HepG2 (cell line): ENCODE measurements at regions not wholly inside any gene's neighbourhood (a gene's known extent, or its start where the extent isn't known, plus 50 kb on each side); places are given as distances from the start of the nearest gene placed in this dataset.

Source experiments
- ELF3 ChIP-seq: IDR thresholded peaks from 2 replicates; pipeline ENCODE4 v1.6.1; 2016; ENCODE audit warnings: missing genetic modification reagents, missing compliant biosample characterization
- FOXA3 ChIP-seq: IDR thresholded peaks from 2 replicates; pipeline ENCODE4 v1.6.1; 2016; ENCODE audit warnings: missing genetic modification reagents, missing compliant biosample characterization
- HES4 ChIP-seq: sonication (generic); formaldehyde crosslinking; IDR thresholded peaks from 2 replicates; pipeline ENCODE4 v1.9.0; 2021; ENCODE audit warnings: mild to moderate bottlenecking, missing genetic modification reagents, borderline replicate concordance
- LCORL ChIP-seq, 2 experiments: fragments of 450-650 bp in 1 of 2; sonication (generic) in 1 of 2; formaldehyde crosslinking in 1 of 2; IDR thresholded peaks; 2 replicates each; pipeline versions ENCODE4 v1.5.0 to v1.6.1; 2017 to 2020; ENCODE audit warnings: antibody characterized with exemption in 1 of 2, missing genetic modification reagents in 1 of 2
- NCOA5 ChIP-seq: sonication (generic); formaldehyde crosslinking; IDR thresholded peaks from 2 replicates; pipeline ENCODE4 v1.4.0; 2020; ENCODE audit warnings: missing genetic modification reagents
- RARA ChIP-seq: IDR thresholded peaks from 2 replicates; pipeline ENCODE4 v1.6.1; 2016; ENCODE audit warnings: missing genetic modification reagents, missing compliant biosample characterization
- ZBTB3 ChIP-seq: sonication (generic); formaldehyde crosslinking; IDR thresholded peaks from 2 replicates; pipeline ENCODE4 v1.4.0; 2020; ENCODE audit warnings: low read depth, mild to moderate bottlenecking, moderate library complexity, missing genetic modification reagents, borderline replicate concordance
- TF ChIP-seq, protein P1 (sequence below): IDR thresholded peaks from 2 replicates; pipeline ENCODE4 v1.4.0; 2020; ENCODE audit warnings: mild to moderate bottlenecking, missing genetic modification reagents
- TF ChIP-seq, protein P2 (sequence below): sonication (generic); formaldehyde crosslinking; IDR thresholded peaks from 2 replicates; pipeline ENCODE4 v1.4.0; 2020; ENCODE audit warnings: missing genetic modification reagents, borderline replicate concordance
- TF ChIP-seq, protein P3 (sequence below): sonication (generic); formaldehyde crosslinking; IDR thresholded peaks from 2 replicates; pipeline ENCODE4 v1.8.0; 2022; ENCODE audit warnings: missing genetic modification reagents, mild to moderate bottlenecking, moderate library complexity, borderline replicate concordance
- TF ChIP-seq, protein P4 (sequence below), 2 experiments: sonication (generic) in 1 of 2; formaldehyde crosslinking in 1 of 2; IDR thresholded peaks; 2 replicates each; pipeline versions ENCODE4 v1.4.0 to v1.6.1; 2016 to 2020; ENCODE audit warnings: borderline replicate concordance in 1 of 2, low read depth in 1 of 2, mild to moderate bottlenecking in 1 of 2, missing genetic modification reagents in 1 of 2

DNA sequence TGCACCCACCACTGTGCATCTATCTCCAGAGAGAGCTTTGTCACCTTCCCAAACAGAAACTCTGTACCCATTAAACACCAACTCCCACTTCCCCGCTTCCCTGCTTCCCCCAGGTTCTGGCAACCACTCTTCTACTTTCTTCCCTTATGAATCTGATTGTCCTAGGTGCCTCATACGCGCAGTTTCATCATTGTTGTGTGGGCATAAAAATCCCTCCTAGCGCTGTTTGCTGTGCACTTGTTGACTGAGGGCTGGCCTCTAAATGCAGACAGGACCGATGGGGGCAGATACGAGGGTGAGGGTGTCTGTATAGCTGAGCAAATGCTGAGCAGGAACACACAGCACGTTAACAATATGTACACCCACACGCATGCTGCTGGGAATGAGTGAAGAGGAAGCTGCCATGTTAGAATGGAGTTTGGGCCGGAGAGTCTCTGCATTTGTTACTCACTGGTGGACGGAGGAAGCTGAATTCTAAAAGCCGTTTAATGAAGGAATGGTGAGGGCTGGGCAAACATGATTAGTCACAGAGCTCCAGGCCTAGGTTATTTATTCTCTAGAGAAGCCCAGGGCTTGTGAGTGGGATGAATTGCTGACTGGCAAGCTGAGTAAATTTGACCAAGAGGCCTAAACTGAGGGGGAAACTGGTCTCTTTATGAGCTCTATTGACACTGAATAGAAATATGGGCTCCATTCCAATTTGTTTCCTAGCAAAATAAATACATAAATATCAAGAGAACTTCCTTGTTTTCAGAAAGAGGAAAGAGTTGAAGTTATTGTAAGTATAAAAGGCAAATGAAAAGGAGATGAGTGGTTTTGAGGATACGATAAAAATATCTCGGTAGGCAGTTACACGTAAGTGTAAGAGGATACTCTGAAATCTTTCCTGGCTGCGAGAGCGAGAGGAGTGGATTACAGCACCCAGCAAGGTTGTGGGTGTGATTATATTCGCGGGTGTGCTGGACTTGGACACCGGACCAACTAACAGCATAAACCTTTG lies 95.9 kb upstream of the RPS6KA3 start (continued):
- TF ChIP-seq, protein P1, sequence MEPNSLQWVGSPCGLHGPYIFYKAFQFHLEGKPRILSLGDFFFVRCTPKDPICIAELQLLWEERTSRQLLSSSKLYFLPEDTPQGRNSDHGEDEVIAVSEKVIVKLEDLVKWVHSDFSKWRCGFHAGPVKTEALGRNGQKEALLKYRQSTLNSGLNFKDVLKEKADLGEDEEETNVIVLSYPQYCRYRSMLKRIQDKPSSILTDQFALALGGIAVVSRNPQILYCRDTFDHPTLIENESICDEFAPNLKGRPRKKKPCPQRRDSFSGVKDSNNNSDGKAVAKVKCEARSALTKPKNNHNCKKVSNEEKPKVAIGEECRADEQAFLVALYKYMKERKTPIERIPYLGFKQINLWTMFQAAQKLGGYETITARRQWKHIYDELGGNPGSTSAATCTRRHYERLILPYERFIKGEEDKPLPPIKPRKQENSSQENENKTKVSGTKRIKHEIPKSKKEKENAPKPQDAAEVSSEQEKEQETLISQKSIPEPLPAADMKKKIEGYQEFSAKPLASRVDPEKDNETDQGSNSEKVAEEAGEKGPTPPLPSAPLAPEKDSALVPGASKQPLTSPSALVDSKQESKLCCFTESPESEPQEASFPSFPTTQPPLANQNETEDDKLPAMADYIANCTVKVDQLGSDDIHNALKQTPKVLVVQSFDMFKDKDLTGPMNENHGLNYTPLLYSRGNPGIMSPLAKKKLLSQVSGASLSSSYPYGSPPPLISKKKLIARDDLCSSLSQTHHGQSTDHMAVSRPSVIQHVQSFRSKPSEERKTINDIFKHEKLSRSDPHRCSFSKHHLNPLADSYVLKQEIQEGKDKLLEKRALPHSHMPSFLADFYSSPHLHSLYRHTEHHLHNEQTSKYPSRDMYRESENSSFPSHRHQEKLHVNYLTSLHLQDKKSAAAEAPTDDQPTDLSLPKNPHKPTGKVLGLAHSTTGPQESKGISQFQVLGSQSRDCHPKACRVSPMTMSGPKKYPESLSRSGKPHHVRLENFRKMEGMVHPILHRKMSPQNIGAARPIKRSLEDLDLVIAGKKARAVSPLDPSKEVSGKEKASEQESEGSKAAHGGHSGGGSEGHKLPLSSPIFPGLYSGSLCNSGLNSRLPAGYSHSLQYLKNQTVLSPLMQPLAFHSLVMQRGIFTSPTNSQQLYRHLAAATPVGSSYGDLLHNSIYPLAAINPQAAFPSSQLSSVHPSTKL (CRISPR knock-in tag): peak; percentile 68
- no peak for TF ChIP-seq HES4
- no peak for TF ChIP-seq NCOA5
- TF ChIP-seq, protein P2, sequence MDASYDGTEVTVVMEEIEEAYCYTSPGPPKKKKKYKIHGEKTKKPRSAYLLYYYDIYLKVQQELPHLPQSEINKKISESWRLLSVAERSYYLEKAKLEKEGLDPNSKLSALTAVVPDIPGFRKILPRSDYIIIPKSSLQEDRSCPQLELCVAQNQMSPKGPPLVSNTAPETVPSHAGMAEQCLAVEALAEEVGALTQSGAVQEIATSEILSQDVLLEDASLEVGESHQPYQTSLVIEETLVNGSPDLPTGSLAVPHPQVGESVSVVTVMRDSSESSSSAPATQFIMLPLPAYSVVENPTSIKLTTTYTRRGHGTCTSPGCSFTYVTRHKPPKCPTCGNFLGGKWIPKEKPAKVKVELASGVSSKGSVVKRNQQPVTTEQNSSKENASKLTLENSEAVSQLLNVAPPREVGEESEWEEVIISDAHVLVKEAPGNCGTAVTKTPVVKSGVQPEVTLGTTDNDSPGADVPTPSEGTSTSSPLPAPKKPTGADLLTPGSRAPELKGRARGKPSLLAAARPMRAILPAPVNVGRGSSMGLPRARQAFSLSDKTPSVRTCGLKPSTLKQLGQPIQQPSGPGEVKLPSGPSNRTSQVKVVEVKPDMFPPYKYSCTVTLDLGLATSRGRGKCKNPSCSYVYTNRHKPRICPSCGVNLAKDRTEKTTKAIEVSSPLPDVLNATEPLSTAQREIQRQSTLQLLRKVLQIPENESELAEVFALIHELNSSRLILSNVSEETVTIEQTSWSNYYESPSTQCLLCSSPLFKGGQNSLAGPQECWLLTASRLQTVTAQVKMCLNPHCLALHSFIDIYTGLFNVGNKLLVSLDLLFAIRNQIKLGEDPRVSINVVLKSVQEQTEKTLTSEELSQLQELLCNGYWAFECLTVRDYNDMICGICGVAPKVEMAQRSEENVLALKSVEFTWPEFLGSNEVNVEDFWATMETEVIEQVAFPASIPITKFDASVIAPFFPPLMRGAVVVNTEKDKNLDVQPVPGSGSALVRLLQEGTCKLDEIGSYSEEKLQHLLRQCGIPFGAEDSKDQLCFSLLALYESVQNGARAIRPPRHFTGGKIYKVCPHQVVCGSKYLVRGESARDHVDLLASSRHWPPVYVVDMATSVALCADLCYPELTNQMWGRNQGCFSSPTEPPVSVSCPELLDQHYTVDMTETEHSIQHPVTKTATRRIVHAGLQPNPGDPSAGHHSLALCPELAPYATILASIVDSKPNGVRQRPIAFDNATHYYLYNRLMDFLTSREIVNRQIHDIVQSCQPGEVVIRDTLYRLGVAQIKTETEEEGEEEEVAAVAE (CRISPR knock-in tag): no peak
- no peak for TF ChIP-seq ZBTB3
- TF ChIP-seq LCORL (IDR thresholded peaks at IDR 0.05): no peak
- TF ChIP-seq LCORL (CRISPR knock-in tag; IDR thresholded peaks at IDR 0.05): peak; percentile 67
- TF ChIP-seq FOXA3: peak; percentile 66
- TF ChIP-seq RARA (CRISPR knock-in tag): peak; percentile 49
- TF ChIP-seq, protein P3, sequence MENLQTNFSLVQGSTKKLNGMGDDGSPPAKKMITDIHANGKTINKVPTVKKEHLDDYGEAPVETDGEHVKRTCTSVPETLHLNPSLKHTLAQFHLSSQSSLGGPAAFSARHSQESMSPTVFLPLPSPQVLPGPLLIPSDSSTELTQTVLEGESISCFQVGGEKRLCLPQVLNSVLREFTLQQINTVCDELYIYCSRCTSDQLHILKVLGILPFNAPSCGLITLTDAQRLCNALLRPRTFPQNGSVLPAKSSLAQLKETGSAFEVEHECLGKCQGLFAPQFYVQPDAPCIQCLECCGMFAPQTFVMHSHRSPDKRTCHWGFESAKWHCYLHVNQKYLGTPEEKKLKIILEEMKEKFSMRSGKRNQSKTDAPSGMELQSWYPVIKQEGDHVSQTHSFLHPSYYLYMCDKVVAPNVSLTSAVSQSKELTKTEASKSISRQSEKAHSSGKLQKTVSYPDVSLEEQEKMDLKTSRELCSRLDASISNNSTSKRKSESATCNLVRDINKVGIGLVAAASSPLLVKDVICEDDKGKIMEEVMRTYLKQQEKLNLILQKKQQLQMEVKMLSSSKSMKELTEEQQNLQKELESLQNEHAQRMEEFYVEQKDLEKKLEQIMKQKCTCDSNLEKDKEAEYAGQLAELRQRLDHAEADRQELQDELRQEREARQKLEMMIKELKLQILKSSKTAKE (CRISPR knock-in tag): no peak
- TF ChIP-seq ELF3 (CRISPR knock-in tag): peak; percentile 66
- TF ChIP-seq, protein P4, sequence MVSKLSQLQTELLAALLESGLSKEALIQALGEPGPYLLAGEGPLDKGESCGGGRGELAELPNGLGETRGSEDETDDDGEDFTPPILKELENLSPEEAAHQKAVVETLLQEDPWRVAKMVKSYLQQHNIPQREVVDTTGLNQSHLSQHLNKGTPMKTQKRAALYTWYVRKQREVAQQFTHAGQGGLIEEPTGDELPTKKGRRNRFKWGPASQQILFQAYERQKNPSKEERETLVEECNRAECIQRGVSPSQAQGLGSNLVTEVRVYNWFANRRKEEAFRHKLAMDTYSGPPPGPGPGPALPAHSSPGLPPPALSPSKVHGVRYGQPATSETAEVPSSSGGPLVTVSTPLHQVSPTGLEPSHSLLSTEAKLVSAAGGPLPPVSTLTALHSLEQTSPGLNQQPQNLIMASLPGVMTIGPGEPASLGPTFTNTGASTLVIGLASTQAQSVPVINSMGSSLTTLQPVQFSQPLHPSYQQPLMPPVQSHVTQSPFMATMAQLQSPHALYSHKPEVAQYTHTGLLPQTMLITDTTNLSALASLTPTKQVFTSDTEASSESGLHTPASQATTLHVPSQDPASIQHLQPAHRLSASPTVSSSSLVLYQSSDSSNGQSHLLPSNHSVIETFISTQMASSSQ (IDR thresholded peaks at IDR 0.05; ENCODE audit: low read depth): 0 out of 2 replicates have a peak, but pooled peaks have one; percentile 12
- TF ChIP-seq, protein P4 (CRISPR knock-in tag; IDR thresholded peaks at IDR 0.05; ENCODE audit: borderline replicate concordance): peak; percentile 62; the same call in 1 of the 2 replicates
